HEK293 (cell line): ENCODE measurements at regions not wholly inside any gene's neighbourhood (a gene's known extent, or its start where the extent isn't known, plus 50 kb on each side); places are given as distances from the start of the nearest gene placed in this dataset.

Experiments used
- CTCF ChIA-PET: fragments of 350-600 bp; formaldehyde crosslinking; extraction: SDS; loops from one replicate; lab custom pipeline; 2021; ENCODE audit warnings: antibody characterized with exemption; lab: Yijun Ruan, JAX
- POLR2A ChIA-PET: fragments of 300-600 bp; formaldehyde crosslinking; extraction: SDS; loops from one replicate; lab custom pipeline; 2020; ENCODE audit warnings: antibody characterized with exemption, inconsistent platforms; lab: Yijun Ruan, JAX
- H3K27ac ChIP-seq: fragments of 200-500 bp; sonication (Bioruptor generic); 2 replicates; pipeline ENCODE4 v1.5.1; 2014; ENCODE audit warnings: low read depth, low read length, control low read depth, inconsistent platforms; ENCODE audit errors: extremely low read depth
- H3K36me3 ChIP-seq, 2 experiments: fragments of 200-500 bp in 1 of 2; sonication (Bioruptor generic) in 1 of 2; 1 replicate in 1 of 2; 2 replicates in 1 of 2; pipeline ENCODE4 v1.5.1; 2014 to 2017; ENCODE audit warnings: inconsistent platforms in 2 of 2, low read length in 2 of 2; ENCODE audit not compliant: control insufficient read depth in 2 of 2, insufficient read depth in 1 of 2
- H3K4me1 ChIP-seq: fragments of 200-500 bp; sonication (Bioruptor generic); 2 replicates; pipeline ENCODE4 v1.5.1; 2014; ENCODE audit warnings: mild to moderate bottlenecking, low read length, inconsistent platforms; ENCODE audit not compliant: control insufficient read depth, insufficient read depth
- H3K4me3 ChIP-seq: 2 replicates; pipeline ENCODE4 v1.5.1; 2011; ENCODE audit warnings: low read depth, mild to moderate bottlenecking, control low read depth, low read length, moderate library complexity
- H3K9me3 ChIP-seq: fragments of 200-500 bp; sonication (Bioruptor generic); 2 replicates; pipeline ENCODE4 v1.5.1; 2014; ENCODE audit warnings: low read depth, low read length, inconsistent platforms; ENCODE audit not compliant: control insufficient read depth, insufficient read depth
- EGR2 ChIP-seq: fragments of 450-650 bp; formaldehyde crosslinking; IDR thresholded peaks from 2 replicates; pipeline ENCODE4 v1.5.1; 2016; ENCODE audit warnings: low read depth, missing biosample characterization, missing genetic modification characterization
- HOXC10 ChIP-seq: sonication (generic); formaldehyde crosslinking; IDR thresholded peaks from 2 replicates; pipeline ENCODE4 v1.8.1; 2023; ENCODE audit warnings: mild to moderate bottlenecking, missing genetic modification reagents
- OVOL3 ChIP-seq: fragments of 450-650 bp; formaldehyde crosslinking; IDR thresholded peaks from 2 replicates; pipeline ENCODE4 v1.5.1; 2016; ENCODE audit warnings: missing biosample characterization, missing genetic modification characterization
- SCRT2 ChIP-seq: fragments of 450-650 bp; formaldehyde crosslinking; IDR thresholded peaks from 2 replicates; pipeline ENCODE4 v1.5.1; 2016; ENCODE audit warnings: missing biosample characterization, missing genetic modification characterization
- SP7 ChIP-seq: fragments of 450-650 bp; formaldehyde crosslinking; IDR thresholded peaks from 2 replicates; pipeline ENCODE4 v1.5.1; 2016; ENCODE audit warnings: missing biosample characterization, missing genetic modification characterization
- ZBTB1 ChIP-seq: fragments of 450-650 bp; formaldehyde crosslinking; IDR thresholded peaks from 2 replicates; pipeline ENCODE4 v1.5.1; 2016; ENCODE audit warnings: missing biosample characterization, missing genetic modification characterization
- ZBTB17 ChIP-seq: fragments of 450-650 bp; formaldehyde crosslinking; IDR thresholded peaks from 2 replicates; pipeline ENCODE4 v1.5.1; 2016; ENCODE audit warnings: missing biosample characterization, missing genetic modification characterization
- ZBTB44 ChIP-seq: fragments of 450-650 bp; IDR thresholded peaks from 2 replicates; pipeline ENCODE4 v1.5.1; 2018; ENCODE audit warnings: missing biosample characterization, mild to moderate bottlenecking, missing genetic modification characterization
- ZBTB6 ChIP-seq: fragments of 450-650 bp; formaldehyde crosslinking; IDR thresholded peaks from 2 replicates; pipeline ENCODE4 v1.5.1; 2017; ENCODE audit warnings: missing biosample characterization, missing genetic modification characterization
- ZFHX2 ChIP-seq: fragments of 450-650 bp; formaldehyde crosslinking; conservative IDR thresholded peaks from 2 replicates; pipeline ENCODE4 v1.5.1; 2016; ENCODE audit warnings: missing biosample characterization, missing genetic modification characterization
- ZIC2 ChIP-seq: fragments of 450-650 bp; formaldehyde crosslinking; IDR thresholded peaks from 2 replicates; pipeline ENCODE4 v1.5.1; 2016; ENCODE audit warnings: missing biosample characterization, missing genetic modification characterization
- ZNF140 ChIP-seq: fragments of 450-650 bp; formaldehyde crosslinking; IDR thresholded peaks from 2 replicates; pipeline ENCODE4 v1.5.1; 2016; ENCODE audit warnings: missing biosample characterization, missing genetic modification characterization
- ZNF174 ChIP-seq: fragments of 450-650 bp; formaldehyde crosslinking; IDR thresholded peaks from 2 replicates; pipeline ENCODE4 v1.5.0; 2017; ENCODE audit warnings: missing biosample characterization, mild to moderate bottlenecking, missing genetic modification characterization
- ZNF202 ChIP-seq: fragments of 450-650 bp; formaldehyde crosslinking; IDR thresholded peaks from 2 replicates; pipeline ENCODE4 v1.5.1; 2016; ENCODE audit warnings: missing biosample characterization, missing genetic modification characterization, borderline replicate concordance
- ZNF223 ChIP-seq: fragments of 450-650 bp; formaldehyde crosslinking; IDR thresholded peaks from 2 replicates; pipeline ENCODE4 v1.5.1; 2016; ENCODE audit warnings: missing biosample characterization, missing genetic modification characterization
- ZNF24 ChIP-seq: fragments of 450-650 bp; formaldehyde crosslinking; IDR thresholded peaks from 2 replicates; pipeline ENCODE4 v1.5.1; 2016; ENCODE audit warnings: missing biosample characterization, missing genetic modification characterization
- ZNF280D ChIP-seq: fragments of 450-650 bp; formaldehyde crosslinking; IDR thresholded peaks from 2 replicates; pipeline ENCODE4 v1.5.1; 2016; ENCODE audit warnings: missing biosample characterization, missing genetic modification characterization
- ZNF37A ChIP-seq: fragments of 450-650 bp; IDR thresholded peaks from 2 replicates; pipeline ENCODE4 v1.5.1; 2018; ENCODE audit warnings: missing biosample characterization, missing genetic modification characterization
- ZNF423 ChIP-seq: fragments of 450-650 bp; formaldehyde crosslinking; IDR thresholded peaks from 2 replicates; pipeline ENCODE4 v1.5.1; 2016; ENCODE audit warnings: missing biosample characterization, missing genetic modification characterization
- ZNF48 ChIP-seq: fragments of 450-650 bp; formaldehyde crosslinking; IDR thresholded peaks from 2 replicates; pipeline ENCODE4 v1.5.1; 2016; ENCODE audit warnings: missing biosample characterization, missing genetic modification characterization
- ZNF555 ChIP-seq: fragments of 450-650 bp; formaldehyde crosslinking; conservative IDR thresholded peaks from 2 replicates; pipeline ENCODE4 v1.5.1; 2017; ENCODE audit warnings: missing biosample characterization, mild to moderate bottlenecking, missing genetic modification characterization, inconsistent platforms
- ZNF561 ChIP-seq: fragments of 450-650 bp; IDR thresholded peaks from 2 replicates; pipeline ENCODE4 v1.5.1; 2018; ENCODE audit warnings: missing biosample characterization, missing genetic modification characterization, borderline replicate concordance
- ZNF580 ChIP-seq: fragments of 450-650 bp; formaldehyde crosslinking; IDR thresholded peaks from 2 replicates; pipeline ENCODE4 v1.5.1; 2016; ENCODE audit warnings: missing biosample characterization, missing genetic modification characterization
- ZNF610 ChIP-seq: fragments of 450-650 bp; formaldehyde crosslinking; IDR thresholded peaks from 2 replicates; pipeline ENCODE4 v1.5.1; 2016; ENCODE audit warnings: missing biosample characterization, missing genetic modification characterization, borderline replicate concordance
- ZNF624 ChIP-seq: fragments of 450-650 bp; formaldehyde crosslinking; IDR thresholded peaks from 2 replicates; pipeline ENCODE4 v1.5.1; 2017; ENCODE audit warnings: missing biosample characterization, missing genetic modification characterization
- ZNF692 ChIP-seq: fragments of 450-650 bp; formaldehyde crosslinking; IDR thresholded peaks from 2 replicates; pipeline ENCODE4 v1.5.1; 2016; ENCODE audit warnings: missing biosample characterization, missing genetic modification characterization
- ZSCAN5A ChIP-seq: fragments of 450-650 bp; formaldehyde crosslinking; IDR thresholded peaks from 2 replicates; pipeline ENCODE4 v1.5.1; 2016; ENCODE audit warnings: missing biosample characterization, missing genetic modification characterization

- Histone ChIP-seq H3K9me3 (no peaks in the 10 kb centered on the region), H3K27ac (no peak overlapping the region), H3K4me1 (no peaks in the 10 kb centered on the region), H3K4me3 (no peak overlapping the region), H3K36me3 (no peaks in the 10 kb centered on the region)
- no peak for TF ChIP-seq ZNF174 (tag by site-specific recombination)
- no peak for TF ChIP-seq ZNF48 (tag by site-specific recombination)
- TF ChIP-seq ZNF692 (tag by site-specific recombination) = no peak
- no peak for TF ChIP-seq ZFHX2 (tag by site-specific recombination)
- TF ChIP-seq ZNF555 (tag by site-specific recombination) = no peak
- TF ChIP-seq HOXC10 (CRISPR knock-in tag) = no peak
- no peak for TF ChIP-seq ZBTB6 (tag by site-specific recombination)
- TF ChIP-seq ZBTB1 (tag by site-specific recombination) = no peak
- TF ChIP-seq ZNF202 = no peak
- no peak for TF ChIP-seq ZNF561 (tag by site-specific recombination)
- TF ChIP-seq ZNF624 (tag by site-specific recombination) = no peak
- TF ChIP-seq ZBTB17 (tag by site-specific recombination) = no peak
- TF ChIP-seq ZBTB44 (tag by site-specific recombination) = no peak
- ChIA-PET POLR2A (no interaction called here), CTCF (no interaction called here)
Observed at GRCh38 chr12:27894309-27894708, 78.2 kb downstream of the PTHLH start.

- no peaks in the 10 kb centered on the region for H3K4me1 ChIP-seq
- no peak overlapping the region for H3K27ac ChIP-seq
- no peaks in the 10 kb centered on the region for H3K36me3 ChIP-seq
- no peaks in the 10 kb centered on the region for H3K9me3 ChIP-seq
- CTCF ChIA-PET = interaction anchor here (0.6 kb wide), 1 partner anchor 19 kb away, joined by 3 read pairs; no protein-coding TSS in a partner anchor
- no peak overlapping the region for H3K4me3 ChIP-seq
- POLR2A ChIA-PET = no interaction called here
- TF ChIP-seq OVOL3 (tag by site-specific recombination) = no peak
- no peak for TF ChIP-seq ZIC2 (tag by site-specific recombination)
- no peak for TF ChIP-seq ZNF140
- TF ChIP-seq ZNF580 (tag by site-specific recombination) = no peak
- no peak for TF ChIP-seq SP7
- TF ChIP-seq SCRT2 (tag by site-specific recombination) = no peak
- TF ChIP-seq ZNF423 (tag by site-specific recombination) = no peak
- TF ChIP-seq ZNF37A (tag by site-specific recombination) = no peak
- TF ChIP-seq ZNF280D = no peak
- no peak for TF ChIP-seq ZSCAN5A
- no peak for TF ChIP-seq ZNF610 (tag by site-specific recombination)
- TF ChIP-seq ZNF24 (tag by site-specific recombination) = no peak
- no peak for TF ChIP-seq EGR2 (tag by site-specific recombination)
- no peak for TF ChIP-seq ZNF223 (tag by site-specific recombination)
Observed at GRCh38 chr12:27879708-27880107, 92.8 kb downstream of the PTHLH start.
